GM18508 (cell line): ENCODE measurements at regions not wholly inside any gene's neighbourhood (a gene's known extent, or its start where the extent isn't known, plus 50 kb on each side); places are given as distances from the start of the nearest gene placed in this dataset.
"Not testable (repeated sequence)": the region's sequence is repeated elsewhere in the genome, so short reads cannot be mapped to it uniquely, and the experiment has no call there.

Source experiments
- ATAC-seq: cut with Tn5 transposase; IDR thresholded peaks from one replicate; pipeline ENCODE4 v1.9.1; 2021; ENCODE audit warnings: moderate number of reproducible peaks; ENCODE audit not compliant: insufficient read depth, unreplicated experiment

- no peak for ATAC-seq
These were observed 72.8 kb upstream of the ADTRP start for GRCh38 chr6:11851387-11851786.

- ATAC-seq = no peak
These were observed 70.5 kb upstream of the ADTRP start for GRCh38 chr6:11848852-11849731.

GRCh38 chr6:11848346-11848651, 69.7 kb upstream of the ADTRP start:
- ATAC-seq = no peak

- ATAC-seq = no peak
These were observed 69.1 kb upstream of the ADTRP start for GRCh38 chr6:11847515-11848345.

- ATAC-seq = not testable (repeated sequence)
These were observed 68.5 kb upstream of the ADTRP start for GRCh38 chr6:11847068-11847467.

GRCh38 chr6:11845664-11846577, 67.3 kb upstream of the ADTRP start:
- ATAC-seq = no peak

- not testable (repeated sequence) for ATAC-seq
These were observed 64.2 kb upstream of the ADTRP start for GRCh38 chr6:11842795-11843194.

GRCh38 chr6:11835065-11835464, 56.5 kb upstream of the ADTRP start:
- ATAC-seq = no peak

GRCh38 chr6:11833626-11834592, 55.3 kb upstream of the ADTRP start:
- peak; percentile 69 for ATAC-seq

- ATAC-seq = no peak
These were observed 53.0 kb upstream of the ADTRP start for GRCh38 chr6:11831653-11832052.

- no peak for ATAC-seq
These were observed 51.9 kb upstream of the ADTRP start for GRCh38 chr6:11830520-11830919.

GRCh38 chr6:11830105-11830504, 51.5 kb upstream of the ADTRP start:
- no peak for ATAC-seq

GRCh38 chr6:11828262-11828870, 49.8 kb upstream of the ADTRP start:
- no peak for ATAC-seq
